GM12878 (cell line): ENCODE measurements at regions not wholly inside any gene's neighbourhood (a gene's known extent, or its start where the extent isn't known, plus 50 kb on each side); places are given as distances from the start of the nearest gene placed in this dataset.

Experiments
- ATAC-seq: fragments of 200-7000 bp; cut with Tn5 transposase; 3 replicates; pipeline ENCODE4 v1.9.1; 2020; ENCODE audit warnings: mild to moderate bottlenecking, moderate library complexity
- BruUV-seq: library from RNA; stranded (reverse); fragments of 400-500 nt; replicated peaks from 2 replicates; lab custom pipeline; 2021; lab: Mats Ljungman, UMichigan
- CTCF ChIA-PET: fragments of 300-600 bp; sonication (Branson Sonifier 250); formaldehyde crosslinking; extraction: SDS; loops from one replicate; lab custom pipeline; 2021; ENCODE audit warnings: inconsistent platforms; lab: Yijun Ruan, JAX
- POLR2A ChIA-PET: fragments of 350-600 bp; formaldehyde crosslinking; extraction: SDS; loops from one replicate; lab custom pipeline; 2021; ENCODE audit warnings: inconsistent platforms; lab: Charles Lee
- RAD21 ChIA-PET: fragments of 300-600 bp; sonication (Branson Sonifier 250); formaldehyde crosslinking; loops from one replicate; lab custom pipeline; 2023; ENCODE audit warnings: antibody characterized with exemption; ENCODE audit not compliant: unreplicated experiment; lab: Charles Lee
- SMC1A ChIA-PET: fragments of 300-600 bp; sonication (Branson Sonifier 250); formaldehyde crosslinking; loops from one replicate; lab custom pipeline; 2023; ENCODE audit not compliant: unreplicated experiment, uncharacterized antibody; lab: Charles Lee
- DNase-seq: peaks from one replicate; pipeline ENCODE4 v3.0.0-alpha.2; 2011; ENCODE audit warnings: low read depth, low spot score
- FAIRE-seq: peaks from 3 replicates; lab custom pipeline; 2011; peaks lifted over from hg19 to GRCh38; lab: Jason Lieb, UNC
- H2AFZ ChIP-seq: 2 replicates; pipeline ENCODE4 v1.6.0; 2011; ENCODE audit warnings: low read depth, low read length, control low read depth; ENCODE audit not compliant: control insufficient read depth
- H3K27ac ChIP-seq: 2 replicates; pipeline ENCODE4 v1.5.1; 2011; ENCODE audit warnings: control low read depth; ENCODE audit not compliant: control insufficient read depth, insufficient read depth
- H3K27me3 ChIP-seq, 2 experiments: replicated peaks in 1 of 2; 2 replicates each; pipeline versions ENCODE4 v1.6.0 to v1.6.1; 2011; ENCODE audit warnings: low read length in 1 of 2; ENCODE audit not compliant: control insufficient read depth in 2 of 2, insufficient read depth in 2 of 2
- H3K36me3 ChIP-seq, 2 experiments: 2 replicates each; pipeline ENCODE4 v1.5.1; 2011; ENCODE audit warnings: low read length in 1 of 2; ENCODE audit not compliant: control insufficient read depth in 2 of 2, insufficient read depth in 2 of 2
- H3K4me1 ChIP-seq: 2 replicates; pipeline ENCODE4 v1.6.1; 2011; ENCODE audit warnings: mild to moderate bottlenecking, low read length, moderate library complexity, mixed read lengths; ENCODE audit not compliant: control insufficient read depth, insufficient read depth
- H3K4me2 ChIP-seq: 2 replicates; pipeline ENCODE4 v1.6.0; 2011; ENCODE audit warnings: control low read depth; ENCODE audit not compliant: control insufficient read depth, insufficient read depth
- H3K4me3 ChIP-seq: fragments of 200-600 bp; sonication (generic); 2 replicates; pipeline ENCODE4 v1.5.1; 2016
- H3K79me2 ChIP-seq: 2 replicates; pipeline ENCODE4 v1.6.0; 2011; ENCODE audit warnings: low read length; ENCODE audit not compliant: control insufficient read depth, insufficient read depth
- H3K9ac ChIP-seq: 2 replicates; pipeline ENCODE4 v1.8.0; 2011; ENCODE audit warnings: low read length, control low read depth, mixed read lengths; ENCODE audit not compliant: control insufficient read depth, insufficient read depth
- H3K9me3 ChIP-seq: replicated peaks from 3 replicates; pipeline ENCODE4 v1.5.1; 2011; ENCODE audit warnings: mild to moderate bottlenecking, low read length; ENCODE audit not compliant: control insufficient read depth, insufficient read depth
- H4K20me1 ChIP-seq: 2 replicates; pipeline ENCODE4 v1.6.0; 2011; ENCODE audit not compliant: control insufficient read depth, insufficient read depth
- CBX3 ChIP-seq: fragments of 200-600 bp; sonication (generic); IDR thresholded peaks from 2 replicates; pipeline ENCODE4 v1.6.1; 2016; ENCODE audit warnings: low read depth, borderline replicate concordance
- CTCF ChIP-seq, 3 experiments: IDR thresholded peaks in 2 of 3; conservative IDR thresholded peaks in 1 of 3; 2 replicates each; pipeline ENCODE4 v1.5.1; 2011; ENCODE audit warnings: low read depth in 3 of 3, low read length in 3 of 3, mild to moderate bottlenecking in 3 of 3, control low read depth in 2 of 3, moderate library complexity in 2 of 3, inconsistent platforms in 1 of 3, mixed read lengths in 1 of 3; ENCODE audit not compliant: control insufficient read depth in 2 of 3, insufficient read depth in 1 of 3; ENCODE audit errors: extremely low read depth in 1 of 3
- CUX1 ChIP-seq: IDR thresholded peaks from 2 replicates; pipeline ENCODE4 v1.6.1; 2012; ENCODE audit warnings: improper control_type of control experiment, low read depth, low read length; ENCODE audit not compliant: insufficient replicate concordance
- DPF2 ChIP-seq: fragments of 450-650 bp; IDR thresholded peaks from 2 replicates; pipeline ENCODE4 v1.6.1; 2017; ENCODE audit warnings: mild to moderate bottlenecking
- FOXK2 ChIP-seq: fragments of 450-650 bp; IDR thresholded peaks from 2 replicates; pipeline ENCODE4 v1.6.1; 2017; ENCODE audit warnings: mild to moderate bottlenecking, moderate library complexity
- GATAD2B ChIP-seq: fragments of 450-650 bp; conservative IDR thresholded peaks from 2 replicates; pipeline ENCODE4 v1.6.1; 2017; ENCODE audit warnings: low read depth, mild to moderate bottlenecking, moderate library complexity
- IRF3 ChIP-seq: fragments of 450-650 bp; IDR thresholded peaks from 2 replicates; pipeline ENCODE4 v1.6.1; 2014; ENCODE audit warnings: mild to moderate bottlenecking
- JUNB ChIP-seq: IDR thresholded peaks from 2 replicates; pipeline ENCODE4 v1.6.1; 2016; ENCODE audit warnings: antibody characterized with exemption, mild to moderate bottlenecking
- MXI1 ChIP-seq: fragments of 150-350 bp; IDR thresholded peaks from 2 replicates; pipeline ENCODE4 v1.6.1; 2011; ENCODE audit warnings: low read depth, mild to moderate bottlenecking, inconsistent platforms, low read length, improper control_type of control experiment
- NRF1 ChIP-seq: conservative IDR thresholded peaks from 2 replicates; pipeline ENCODE4 v1.6.1; 2011; ENCODE audit warnings: mild to moderate bottlenecking, low read depth, low read length, improper control_type of control experiment
- SREBF2 ChIP-seq: IDR thresholded peaks from 2 replicates; pipeline ENCODE4 v1.6.1; 2012; ENCODE audit warnings: mild to moderate bottlenecking, low read length
- TARDBP ChIP-seq: IDR thresholded peaks from 2 replicates; pipeline ENCODE4 v1.6.1; 2016; ENCODE audit warnings: borderline replicate concordance
- USF2 ChIP-seq: IDR thresholded peaks from 2 replicates; pipeline ENCODE4 v1.6.1; 2011; ENCODE audit warnings: low read depth, low read length, improper control_type of control experiment, borderline replicate concordance
- YBX1 ChIP-seq: fragments of 450-650 bp; IDR thresholded peaks from 2 replicates; pipeline ENCODE4 v1.6.1; 2016; ENCODE audit warnings: antibody characterized with exemption
- ZNF207 ChIP-seq: fragments of 450-650 bp; IDR thresholded peaks from 2 replicates; pipeline ENCODE4 v1.6.1; 2014; ENCODE audit warnings: antibody characterized with exemption, mild to moderate bottlenecking, borderline replicate concordance
- ZSCAN29 ChIP-seq: fragments of 450-650 bp; IDR thresholded peaks from 2 replicates; pipeline ENCODE4 v1.6.1; 2017; ENCODE audit warnings: mild to moderate bottlenecking, moderate library complexity
- ZZZ3 ChIP-seq: IDR thresholded peaks from 2 replicates; pipeline ENCODE4 v1.6.1; 2011; ENCODE audit warnings: low read depth; ENCODE audit not compliant: control insufficient read depth, insufficient read length
- WGBS: methylation state at CpG from one replicate; pipeline ENCODE4 v1.1.6; 2016; ENCODE audit warnings: low lambda C conversion rate; ENCODE audit not compliant: insufficient replicate concordance, insufficient coverage; ENCODE audit errors: missing lambda C conversion rate; 5-methylcytosine and 5-hydroxymethylcytosine counted together
- in situ Hi-C: fragments of 300-500 bp; cut with MboI; formaldehyde crosslinking; loops from 9 replicates; pipeline ENCODE4 v1.14.3; 2018; ENCODE audit warnings: mixed read lengths
- intact Hi-C: fragments of 100-400 bp; cut with micrococcal nuclease; formaldehyde crosslinking; loops from one replicate; pipeline ENCODE4 v1.14.2; 2022; ENCODE audit not compliant: unreplicated experiment

- Histone ChIP-seq H3K9ac (no peak overlapping the region), H3K4me1 (0 out of 2 replicates have a peak, but pooled peaks cover 2% of the 10 kb centered on the region), H3K9me3 (no peaks in the 10 kb centered on the region), H3K4me3 (no peak overlapping the region), H3K4me2 (no peak overlapping the region), H3K36me3 (no peaks in the 10 kb centered on the region), H3K27ac (no peak overlapping the region), H2AFZ (no peak overlapping the region), H4K20me1 (no peaks in the 10 kb centered on the region), H3K79me2 (no peaks in the 10 kb centered on the region), H3K27me3 (no peaks in the 10 kb centered on the region)
- in situ Hi-C loops (no loop called here), intact Hi-C loops (no loop called here)
- ChIA-PET CTCF (no interaction called here), POLR2A (no interaction called here), RAD21 (no interaction called here), SMC1A (no interaction called here)
- WGBS: 50% methylated on average over 2 of the region's 2 CpGs
- ATAC-seq: no peak
- FAIRE-seq: no peak
- TF ChIP-seq CBX3: no peak
- no peak for TF ChIP-seq ZSCAN29
- no peak for TF ChIP-seq FOXK2
- TF ChIP-seq YBX1: no peak
- no peak for TF ChIP-seq IRF3
- no peak for TF ChIP-seq ZNF207
- no peak for TF ChIP-seq JUNB
- TF ChIP-seq USF2: no peak
- TF ChIP-seq TARDBP: no peak
- TF ChIP-seq SREBF2: no peak
- no peak for TF ChIP-seq MXI1
- TF ChIP-seq ZZZ3: no peak
- TF ChIP-seq GATAD2B: no peak
- TF ChIP-seq DPF2: no peak
- no peak for TF ChIP-seq NRF1
- no peak for TF ChIP-seq CTCF (IDR thresholded peaks at IDR 0.05 in 2 of 3, conservative IDR thresholded peaks at IDR 0.05 in 1 of 3; ENCODE audit: control insufficient read depth in 2 of 3, extremely low read depth in 1 of 3, insufficient read depth in 1 of 3, low read depth in 3 of 3, low read length in 3 of 3)
- no peak for TF ChIP-seq CUX1
- DNase-seq: no peak
- no TSS peak for BruUV-seq
These were observed 216.8 kb downstream of the TM9SF2 start for GRCh38 chr13:99717959-99718674.
